ENCODE measurements at regions not wholly inside any gene's neighbourhood (a gene's known extent, or its start where the extent isn't known, plus 50 kb on each side); places are given as distances from the start of the nearest gene placed in this dataset.

DNA sequence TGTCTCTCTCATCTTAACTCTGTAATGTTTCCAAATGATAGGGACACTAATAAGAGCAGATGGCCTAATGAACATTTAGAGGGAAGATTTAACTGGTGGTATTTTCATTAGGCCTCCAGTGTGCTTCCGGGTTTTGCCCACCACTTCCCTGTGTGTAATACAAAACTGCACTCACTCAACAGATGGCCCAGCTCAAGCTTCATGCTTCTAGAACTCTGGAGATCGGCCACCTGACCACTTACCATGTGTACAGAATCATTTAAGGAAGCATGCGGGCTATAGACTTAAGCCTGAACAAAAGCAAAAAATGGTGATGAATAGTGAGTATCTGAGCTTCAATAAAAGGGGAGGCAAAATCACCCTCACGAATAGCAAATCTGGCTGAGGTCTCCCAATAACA lies 89.3 kb downstream of the SH2D1A start:
- Histone ChIP-seq H3K4me1 (ENCODE audit: insufficient read depth, low read length) (peaks cover under 1% of the 10 kb centered on the region), H2AFZ (ENCODE audit: low read length) (no peak overlapping the region)

More for the DNA sequence above, 89.3 kb downstream of the SH2D1A start:
- H3K9ac ChIP-seq (ENCODE audit: extremely low read depth, insufficient read length, low read length) = no peak overlapping the region
- Mint-ChIP-seq H3K27ac (no peak overlapping the region), H3K27me3 (ENCODE audit: low read depth) (no peaks in the 10 kb centered on the region), H3K36me3 (ENCODE audit: insufficient read depth in 1 of 3, low read depth in 3 of 3) (no peaks in the 10 kb centered on the region), H3K4me3 (no peak overlapping the region), H3K9me3 (peaks cover 0 to 3% of the 10 kb centered on the region in 2 experiments; a peak in 2 of 5 replicates), H3K4me1 (no peaks in the 10 kb centered on the region)
- no peak overlapping the region for H4K5ac ChIP-seq (ENCODE audit: insufficient read length, low read depth, low read length)
- no peaks in the 10 kb centered on the region for H3K27me3 ChIP-seq (ENCODE audit: insufficient read depth, low read length)
- H4K8ac ChIP-seq (replicated peaks; ENCODE audit: insufficient read length, low read depth, low read length) = no peak overlapping the region
- H3K4me2 ChIP-seq (ENCODE audit: insufficient read depth, insufficient read length, low read length) = no peak overlapping the region
- H2BK5ac ChIP-seq (ENCODE audit: insufficient read length, low read length) = no peak overlapping the region
- no peak overlapping the region for H2BK12ac ChIP-seq (ENCODE audit: insufficient read length, low read depth, low read length)
- no peaks in the 10 kb centered on the region for H3K79me2 ChIP-seq (ENCODE audit: insufficient read depth, low read length)
- no peaks in the 10 kb centered on the region for H4K20me1 ChIP-seq (ENCODE audit: control insufficient read depth, insufficient read depth, insufficient read length)
- no peak overlapping the region for H2BK15ac ChIP-seq (ENCODE audit: low read depth, low read length)
- no peaks in the 10 kb centered on the region for H3K79me1 ChIP-seq (ENCODE audit: insufficient read depth, low read depth, low read length, poor library complexity, severe bottlenecking)
- TF ChIP-seq, protein P1, sequence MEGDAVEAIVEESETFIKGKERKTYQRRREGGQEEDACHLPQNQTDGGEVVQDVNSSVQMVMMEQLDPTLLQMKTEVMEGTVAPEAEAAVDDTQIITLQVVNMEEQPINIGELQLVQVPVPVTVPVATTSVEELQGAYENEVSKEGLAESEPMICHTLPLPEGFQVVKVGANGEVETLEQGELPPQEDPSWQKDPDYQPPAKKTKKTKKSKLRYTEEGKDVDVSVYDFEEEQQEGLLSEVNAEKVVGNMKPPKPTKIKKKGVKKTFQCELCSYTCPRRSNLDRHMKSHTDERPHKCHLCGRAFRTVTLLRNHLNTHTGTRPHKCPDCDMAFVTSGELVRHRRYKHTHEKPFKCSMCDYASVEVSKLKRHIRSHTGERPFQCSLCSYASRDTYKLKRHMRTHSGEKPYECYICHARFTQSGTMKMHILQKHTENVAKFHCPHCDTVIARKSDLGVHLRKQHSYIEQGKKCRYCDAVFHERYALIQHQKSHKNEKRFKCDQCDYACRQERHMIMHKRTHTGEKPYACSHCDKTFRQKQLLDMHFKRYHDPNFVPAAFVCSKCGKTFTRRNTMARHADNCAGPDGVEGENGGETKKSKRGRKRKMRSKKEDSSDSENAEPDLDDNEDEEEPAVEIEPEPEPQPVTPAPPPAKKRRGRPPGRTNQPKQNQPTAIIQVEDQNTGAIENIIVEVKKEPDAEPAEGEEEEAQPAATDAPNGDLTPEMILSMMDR (conservative IDR thresholded peaks at IDR 0.05) = no peak
- H3K14ac ChIP-seq (ENCODE audit: insufficient read depth, low read length) = no peak overlapping the region
- H4K91ac ChIP-seq (ENCODE audit: insufficient read length, low read depth, low read length) = no peak overlapping the region
- H3K56ac ChIP-seq (ENCODE audit: insufficient read length, low read depth, low read length) = no peak overlapping the region
- no peak overlapping the region for H3K23ac ChIP-seq (ENCODE audit: insufficient read length, low read depth, low read length)
- H3K27ac ChIP-seq (ENCODE audit: insufficient read length, low read depth, low read length) = no peak overlapping the region
- no peak overlapping the region for H3T11ph ChIP-seq (ENCODE audit: low read length)
- H3K23me2 ChIP-seq (ENCODE audit: insufficient read length, low read depth, low read length, poor library complexity, severe bottlenecking) = no peaks in the 10 kb centered on the region
- H3K18ac ChIP-seq (ENCODE audit: insufficient read length, low read depth, low read length) = no peak overlapping the region
- no peak for DNase-seq
- H3K4ac ChIP-seq (ENCODE audit: low read depth, low read length) = no peak overlapping the region
- no CpG with 5 or more reads among the region's 4 CpGs for WGBS (ENCODE audit: extremely low coverage, insufficient read length, low lambda C conversion rate)
- H2BK20ac ChIP-seq (ENCODE audit: low read depth, low read length, poor library complexity, severe bottlenecking) = no peak overlapping the region
- H2BK120ac ChIP-seq (ENCODE audit: low read depth, low read length, poor library complexity, severe bottlenecking) = no peak overlapping the region
- no peak overlapping the region for H2AK5ac ChIP-seq (ENCODE audit: insufficient read length, low read length)
- no peaks in the 10 kb centered on the region for H3K9me3 ChIP-seq (ENCODE audit: control insufficient read depth, low read depth, low read length)
